ENCODE measurements at regions not wholly inside any gene's neighbourhood (a gene's known extent, or its start where the extent isn't known, plus 50 kb on each side); places are given as distances from the start of the nearest gene placed in this dataset.

- TF ChIP-seq, protein P1, sequence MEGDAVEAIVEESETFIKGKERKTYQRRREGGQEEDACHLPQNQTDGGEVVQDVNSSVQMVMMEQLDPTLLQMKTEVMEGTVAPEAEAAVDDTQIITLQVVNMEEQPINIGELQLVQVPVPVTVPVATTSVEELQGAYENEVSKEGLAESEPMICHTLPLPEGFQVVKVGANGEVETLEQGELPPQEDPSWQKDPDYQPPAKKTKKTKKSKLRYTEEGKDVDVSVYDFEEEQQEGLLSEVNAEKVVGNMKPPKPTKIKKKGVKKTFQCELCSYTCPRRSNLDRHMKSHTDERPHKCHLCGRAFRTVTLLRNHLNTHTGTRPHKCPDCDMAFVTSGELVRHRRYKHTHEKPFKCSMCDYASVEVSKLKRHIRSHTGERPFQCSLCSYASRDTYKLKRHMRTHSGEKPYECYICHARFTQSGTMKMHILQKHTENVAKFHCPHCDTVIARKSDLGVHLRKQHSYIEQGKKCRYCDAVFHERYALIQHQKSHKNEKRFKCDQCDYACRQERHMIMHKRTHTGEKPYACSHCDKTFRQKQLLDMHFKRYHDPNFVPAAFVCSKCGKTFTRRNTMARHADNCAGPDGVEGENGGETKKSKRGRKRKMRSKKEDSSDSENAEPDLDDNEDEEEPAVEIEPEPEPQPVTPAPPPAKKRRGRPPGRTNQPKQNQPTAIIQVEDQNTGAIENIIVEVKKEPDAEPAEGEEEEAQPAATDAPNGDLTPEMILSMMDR (IDR thresholded peaks at IDR 0.05) = no peak
- no peak for TF ChIP-seq POLR2A (IDR thresholded peaks at IDR 0.05)
Measured at GRCh38 chr4:115670930-115671329, 557.5 kb upstream of the NDST4 start.
